HG03066 (cell line): ENCODE measurements at regions not wholly inside any gene's neighbourhood (a gene's known extent, or its start where the extent isn't known, plus 50 kb on each side); places are given as distances from the start of the nearest gene placed in this dataset.
A peak's percentile ranks its signal among the peaks of the same experiment; 100 is the strongest.
"Not testable (repeated sequence)": the region's sequence is repeated elsewhere in the genome, so short reads cannot be mapped to it uniquely, and the experiment has no call there.

Experiments
- ATAC-seq: cut with Tn5 transposase; IDR thresholded peaks from one replicate; pipeline ENCODE4 v1.9.1; 2021; ENCODE audit warnings: low read depth; ENCODE audit not compliant: unreplicated experiment

DNA sequence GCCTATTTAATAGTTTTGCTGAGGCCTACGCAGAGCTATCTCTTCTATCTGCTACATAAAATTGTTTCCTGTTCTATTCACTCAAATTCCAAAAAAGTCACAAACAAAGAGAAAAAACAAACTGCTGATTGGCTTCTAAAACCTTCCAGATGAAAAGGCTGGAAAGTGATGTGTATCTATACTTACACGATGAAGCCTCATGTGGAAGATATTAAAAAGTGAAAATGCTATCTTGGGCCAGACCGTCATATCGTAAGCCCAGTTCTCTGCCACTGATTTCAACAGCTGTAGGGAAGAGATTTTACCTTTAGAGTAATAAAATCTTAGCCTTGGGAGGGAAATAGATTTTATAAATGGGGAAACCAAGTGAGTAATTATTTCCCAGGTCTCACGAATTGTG, 394.8 kb downstream of the KIF20B start:
- ATAC-seq: no peak

DNA sequence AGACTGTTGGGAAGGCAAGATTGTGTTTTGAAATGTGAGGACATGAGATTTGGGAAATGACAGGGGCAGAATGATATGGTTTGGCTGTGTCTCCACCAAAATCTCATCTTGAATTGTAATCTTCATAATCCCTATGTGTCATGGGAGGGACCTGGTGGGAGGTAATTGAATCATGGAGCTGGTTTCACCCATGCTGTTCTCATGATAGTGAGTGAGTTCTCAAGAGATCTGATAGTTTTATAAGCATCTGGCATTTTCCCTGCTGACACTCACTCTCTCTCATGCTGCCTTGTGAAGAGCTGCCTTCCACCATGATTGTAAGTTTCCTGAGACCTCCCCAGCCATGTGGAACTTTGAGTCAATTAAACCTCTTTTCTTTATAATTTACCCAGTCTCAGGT, 406.2 kb downstream of the KIF20B start:
- ATAC-seq: not testable (repeated sequence)

DNA sequence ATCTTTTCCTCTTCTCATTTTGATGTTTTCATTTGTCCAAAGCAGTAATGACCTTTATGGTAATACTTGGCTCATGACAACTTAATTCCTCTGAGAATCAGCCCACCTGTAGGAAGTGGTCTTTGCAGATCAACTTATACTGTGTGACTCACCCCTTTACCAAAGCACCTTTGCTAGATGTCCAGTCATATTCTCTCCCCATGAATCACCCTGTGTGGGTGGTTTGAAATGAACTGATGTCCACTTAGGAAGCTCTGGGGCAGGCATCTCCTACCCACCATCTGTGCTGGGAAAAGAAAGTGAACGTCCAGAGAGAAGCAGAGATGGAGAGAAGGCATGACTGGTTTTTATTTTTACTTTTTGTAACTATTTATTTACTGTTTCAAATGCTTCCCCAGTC, 410.3 kb downstream of the KIF20B start:
- ATAC-seq: no peak

DNA sequence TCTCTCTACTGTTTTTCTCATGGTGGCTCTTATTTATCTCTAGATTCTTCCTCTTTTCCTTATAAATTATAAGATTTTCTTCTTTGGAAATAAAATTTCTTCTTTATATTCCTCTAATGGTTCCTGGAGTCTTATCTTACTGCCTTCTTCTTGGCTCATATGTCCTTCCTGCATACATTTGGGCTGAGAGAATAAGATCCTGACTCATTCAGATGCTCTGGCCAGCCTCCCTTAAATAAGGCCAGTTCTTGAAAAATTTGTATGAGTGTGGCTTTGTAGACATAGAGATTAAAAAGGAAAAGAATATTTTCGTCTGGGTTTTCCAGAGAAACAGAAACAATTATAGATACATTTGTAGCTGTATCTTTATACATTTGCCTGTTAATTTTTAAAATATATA, 411.3 kb downstream of the KIF20B start:
- no peak for ATAC-seq

DNA sequence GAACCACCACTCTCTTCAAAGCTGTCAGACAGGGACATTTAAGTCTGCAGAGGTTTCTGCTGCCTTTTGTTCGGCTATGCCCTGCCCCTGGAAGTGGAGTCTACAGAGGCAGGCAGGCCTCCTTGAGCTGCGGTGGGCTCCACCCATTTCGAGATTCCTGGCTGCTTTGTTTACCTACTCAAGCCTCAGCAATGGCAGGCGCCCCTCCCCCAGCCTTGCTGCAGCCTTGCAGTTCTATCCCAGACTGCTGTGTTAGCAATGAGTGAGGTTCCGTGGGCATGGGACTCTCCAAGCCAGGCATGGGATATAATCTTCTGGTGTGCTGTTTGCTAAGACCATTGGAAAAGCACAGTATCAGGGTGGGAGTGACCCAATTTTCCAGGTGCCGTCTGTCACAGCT, 417.2 kb downstream of the KIF20B start:
- not testable (repeated sequence) for ATAC-seq

DNA sequence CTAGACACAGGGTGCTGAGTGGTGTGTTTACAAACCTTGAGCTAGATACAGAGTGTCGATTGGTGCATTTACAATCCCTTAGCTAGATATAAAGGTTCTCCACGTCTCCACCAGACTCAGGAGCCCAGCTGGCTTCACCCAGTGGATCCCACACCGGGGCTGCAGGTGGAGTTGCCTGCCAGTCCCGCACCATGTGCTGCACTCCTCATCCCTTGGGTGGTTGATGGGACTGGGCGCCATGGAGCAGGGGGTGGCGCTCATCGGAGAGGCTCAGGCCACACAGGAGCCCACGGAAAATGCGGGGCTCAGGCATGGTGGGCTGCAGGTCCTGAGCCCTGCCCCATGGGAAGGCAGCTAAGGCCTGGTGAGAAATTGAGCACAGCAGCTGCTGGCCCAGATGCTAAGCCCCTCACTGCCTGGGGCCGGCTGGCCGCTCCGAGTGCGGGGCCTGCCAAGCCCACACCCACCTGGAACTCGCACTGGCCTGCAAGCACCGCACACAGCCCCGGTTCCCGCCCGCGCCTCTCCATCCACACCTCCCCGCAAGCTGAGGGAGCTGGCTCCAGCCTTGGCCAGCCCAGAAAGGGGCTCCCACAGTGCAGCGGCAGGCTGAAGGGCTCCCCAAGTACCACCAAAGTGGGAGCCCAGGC, 418.4 kb downstream of the KIF20B start:
- not testable (repeated sequence) for ATAC-seq

DNA sequence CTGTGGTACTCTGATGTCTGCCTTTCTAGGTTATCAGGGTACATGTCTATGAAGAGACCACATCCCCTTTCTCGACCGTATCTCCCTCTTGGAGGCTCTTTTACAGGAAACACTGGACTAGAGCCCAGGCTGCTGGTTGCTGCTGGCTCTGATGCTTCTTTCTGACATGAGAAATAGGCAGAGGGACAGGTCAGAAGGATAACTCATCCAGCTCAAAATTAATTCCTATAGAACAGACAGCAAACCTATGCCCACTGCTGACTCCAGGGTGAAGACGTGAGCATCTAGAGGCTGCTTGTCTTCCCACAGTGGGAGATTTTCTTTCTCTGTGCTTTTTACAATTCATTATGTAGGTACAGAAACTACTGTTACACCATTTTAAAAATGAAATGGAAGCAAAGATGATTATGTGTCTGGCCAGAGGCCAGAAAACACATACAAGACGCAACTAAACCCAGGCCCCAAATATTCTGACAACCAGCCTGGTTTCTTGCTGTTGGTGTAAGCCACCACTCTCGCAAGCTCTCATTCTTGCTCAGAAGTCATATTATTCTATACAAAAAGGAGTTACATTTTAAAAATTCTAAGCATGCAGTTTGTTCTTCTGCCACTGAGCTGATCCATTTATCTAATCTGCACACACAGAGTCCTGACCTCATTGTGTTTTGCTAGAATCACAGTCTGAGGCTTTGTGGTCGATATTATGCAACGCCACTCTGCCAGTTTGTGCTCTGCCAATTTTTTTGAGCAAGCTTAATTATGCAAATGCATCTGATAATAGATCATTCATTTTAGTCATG, 424.3 kb downstream of the KIF20B start:
- ATAC-seq: no peak

DNA sequence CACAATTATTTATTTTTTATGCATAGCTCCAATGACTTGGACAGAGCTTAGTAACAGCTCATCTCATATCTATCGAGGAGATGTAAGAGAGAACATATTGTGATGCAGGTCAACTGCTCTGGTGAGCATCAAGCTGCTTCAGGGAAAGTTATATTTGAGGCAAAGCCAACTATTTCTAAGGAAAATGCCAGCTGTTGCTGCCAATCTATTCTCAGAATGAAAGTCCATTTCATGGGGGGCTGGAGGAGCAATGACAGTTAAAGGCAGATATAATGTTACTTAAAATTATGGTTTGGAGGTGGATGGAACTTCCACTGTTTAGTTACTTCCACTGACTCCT, 424.8 kb downstream of the KIF20B start:
- no peak for ATAC-seq

DNA sequence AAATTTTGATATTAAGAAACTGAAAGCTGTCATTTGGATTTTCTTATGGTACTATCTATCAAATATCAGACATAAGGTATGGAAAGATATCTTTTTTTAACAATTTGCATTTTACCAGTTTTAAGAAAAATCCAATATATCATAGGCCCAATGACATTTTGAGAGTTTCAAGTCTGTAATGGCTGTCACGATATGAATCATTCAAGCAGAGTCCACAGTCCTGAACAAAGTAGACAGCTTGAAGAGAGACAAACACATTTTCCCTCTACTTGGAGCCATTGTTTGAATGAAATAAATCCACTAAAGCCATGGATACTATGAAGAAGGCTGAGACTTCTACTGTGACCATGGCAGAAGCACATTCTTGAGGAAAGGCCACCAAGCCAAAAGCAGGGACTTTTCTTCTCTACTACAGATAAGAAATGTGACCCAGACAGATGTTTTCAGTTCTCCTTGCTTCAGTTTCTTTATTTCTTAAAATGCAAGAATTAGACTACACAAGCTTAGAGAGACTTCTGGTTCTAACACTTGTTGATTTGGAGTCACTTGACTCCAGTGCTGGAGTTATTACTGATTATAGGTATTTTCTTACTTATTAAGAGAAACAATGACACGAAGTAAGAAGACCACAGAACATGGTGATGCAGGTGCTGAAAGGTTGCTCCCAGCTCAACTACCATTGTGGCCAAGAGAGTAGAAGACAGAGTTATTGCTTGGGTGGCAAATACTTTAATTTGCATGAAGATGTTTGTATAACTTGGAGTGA, 429.1 kb downstream of the KIF20B start:
- peak; percentile 58 for ATAC-seq

DNA sequence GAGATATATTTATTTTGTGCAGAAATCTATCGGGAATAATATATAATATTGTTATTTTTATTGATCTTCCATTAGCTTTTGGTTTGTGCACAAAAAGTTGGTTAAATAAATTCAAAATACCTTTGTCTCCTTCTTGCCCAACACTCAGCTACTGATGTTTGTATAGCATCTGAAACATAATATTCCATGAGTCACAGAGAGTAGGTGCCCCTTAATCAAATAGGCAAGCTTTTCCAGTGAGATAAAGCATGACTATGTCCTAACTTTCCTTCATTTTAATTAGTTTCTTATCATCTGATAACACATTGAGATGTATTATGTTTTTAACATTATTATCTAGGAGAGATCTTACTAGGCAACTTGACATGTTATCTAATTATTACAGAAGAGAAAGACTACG, 432.2 kb downstream of the KIF20B start:
- ATAC-seq: no peak

DNA sequence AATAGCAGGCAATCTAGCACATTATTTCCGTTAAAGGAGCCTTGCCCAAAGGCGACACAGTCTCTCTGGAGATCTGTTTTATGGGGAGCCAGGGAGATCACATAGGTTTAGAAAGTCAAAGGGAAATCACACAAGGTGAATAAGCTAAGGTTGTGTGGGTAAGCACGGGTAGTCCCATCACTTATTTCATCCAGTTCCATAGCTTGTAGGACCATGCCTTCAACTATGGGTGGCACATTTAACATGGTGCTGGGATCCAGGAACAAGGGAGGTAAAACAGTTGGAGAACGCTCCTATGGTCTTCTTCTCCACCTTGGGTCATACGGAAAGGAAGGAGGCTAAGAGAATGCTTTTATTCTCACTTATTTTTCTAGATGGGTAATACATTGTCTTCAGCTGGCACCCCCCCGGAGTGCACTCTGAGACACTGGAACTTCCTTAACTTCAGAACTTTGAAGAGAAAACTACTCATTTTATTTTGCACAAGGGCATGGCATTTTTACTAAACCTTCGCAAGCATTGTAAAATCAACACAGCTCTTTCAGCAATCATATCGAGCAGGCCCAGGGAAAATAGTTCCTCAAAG, 435.4 kb downstream of the KIF20B start:
- no peak for ATAC-seq

DNA sequence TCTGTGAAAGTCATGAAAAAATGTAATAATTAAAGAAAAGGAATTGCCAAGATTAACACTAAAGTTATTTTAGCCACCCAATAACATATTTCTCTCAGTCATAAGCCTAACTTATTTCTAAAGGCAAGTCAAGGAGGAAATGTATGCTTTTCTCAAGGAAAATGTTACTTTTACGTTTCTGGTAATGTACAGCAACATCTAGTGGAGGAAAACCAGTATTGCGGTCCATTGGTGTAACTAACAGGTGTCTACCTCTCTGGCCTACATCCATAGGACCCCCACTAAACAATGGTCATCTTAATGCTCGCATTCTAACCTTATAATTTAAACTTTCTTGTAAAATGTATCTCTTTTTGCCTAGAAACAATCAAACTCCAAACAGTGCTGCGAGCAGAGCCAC, 437.5 kb downstream of the KIF20B start:
- no peak for ATAC-seq

DNA sequence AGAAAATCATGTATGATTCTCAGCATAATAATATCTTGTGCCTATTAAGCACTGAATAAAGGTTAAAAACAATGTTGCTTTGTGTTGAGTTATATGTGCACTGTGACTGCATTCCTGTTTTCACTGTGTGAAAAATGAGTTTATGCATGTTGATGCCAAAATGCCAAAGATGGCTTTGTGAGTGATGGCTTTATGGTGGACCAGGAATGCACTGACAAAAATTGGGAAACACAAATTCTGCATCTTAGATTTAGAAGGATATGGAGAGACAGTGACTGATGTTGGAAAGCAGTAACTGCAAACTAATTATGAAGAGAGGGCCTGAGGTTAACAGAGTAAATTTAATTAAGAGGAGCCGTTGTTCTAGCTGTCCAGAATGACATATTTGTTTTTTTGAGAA, 440.4 kb downstream of the KIF20B start:
- ATAC-seq: no peak

DNA sequence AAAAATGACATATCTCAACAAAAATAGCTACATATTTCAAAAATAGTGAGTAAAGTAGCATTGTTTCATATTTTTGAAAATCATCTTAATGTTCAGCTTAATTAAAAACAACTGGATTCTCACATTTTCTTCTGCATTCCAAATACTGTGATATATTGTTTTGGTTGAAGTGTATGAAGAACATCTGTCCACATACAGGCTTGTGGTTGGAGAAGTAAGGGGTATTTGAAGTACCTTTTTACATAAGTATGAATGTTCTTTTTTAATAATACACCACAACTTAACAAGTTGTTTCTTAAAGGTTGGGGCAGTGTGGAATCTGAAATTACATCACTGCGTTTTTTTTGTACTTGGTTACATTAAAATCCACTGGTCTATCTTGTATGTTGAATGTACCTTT, 442.5 kb downstream of the KIF20B start:
- ATAC-seq: no peak

DNA sequence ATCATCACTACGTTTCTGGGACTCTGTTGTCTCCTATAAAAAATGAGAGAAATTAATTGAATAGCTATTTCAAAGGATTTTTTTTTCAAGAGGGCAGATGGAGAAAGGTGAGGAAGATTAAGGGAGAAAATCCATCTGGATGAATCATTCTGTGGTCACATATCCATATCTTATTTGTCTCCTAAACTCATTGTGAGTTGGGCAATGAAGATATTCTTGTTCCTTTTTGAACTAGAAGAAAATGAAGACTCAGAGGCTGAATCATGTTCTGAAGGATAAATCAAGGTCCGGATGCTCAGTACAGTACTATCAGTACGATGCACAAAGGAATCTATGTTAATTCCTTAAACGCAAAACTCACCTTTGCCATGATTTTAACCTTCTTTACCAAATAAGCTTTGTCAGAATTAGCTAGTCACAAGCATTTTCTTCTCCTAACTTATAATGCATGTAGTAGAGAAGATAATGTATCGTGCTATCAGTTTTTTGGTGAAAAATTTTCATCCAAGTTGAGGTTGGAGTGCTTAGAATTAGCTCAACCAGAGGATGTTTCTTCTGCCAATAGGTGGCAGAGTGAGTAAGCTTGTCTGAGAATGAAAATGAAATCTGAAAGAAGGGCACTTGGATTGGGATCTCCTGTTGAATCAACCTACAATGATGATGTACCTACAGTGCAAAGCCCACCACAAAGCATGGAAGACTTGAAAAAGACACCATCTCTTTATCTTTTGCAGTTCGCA, 446.9 kb downstream of the KIF20B start:
- no peak for ATAC-seq

DNA sequence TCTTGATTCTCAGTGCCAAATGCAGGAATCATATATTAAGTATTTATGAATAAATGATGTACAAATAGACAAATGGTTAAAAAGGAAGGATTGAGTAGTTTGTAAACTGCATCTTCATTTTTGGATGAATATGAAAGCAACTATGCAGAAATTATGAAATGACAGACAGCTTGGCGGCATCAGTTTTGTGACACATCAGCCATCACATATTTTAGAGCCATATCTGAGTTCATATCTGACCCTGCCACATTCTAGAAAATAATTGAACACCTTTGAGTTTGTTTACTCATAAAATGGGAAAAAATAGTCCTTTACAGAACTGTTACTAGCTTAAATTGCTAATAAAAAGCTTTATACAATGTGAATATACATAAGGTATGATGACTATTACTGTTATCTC, 448.2 kb downstream of the KIF20B start:
- no peak for ATAC-seq

DNA sequence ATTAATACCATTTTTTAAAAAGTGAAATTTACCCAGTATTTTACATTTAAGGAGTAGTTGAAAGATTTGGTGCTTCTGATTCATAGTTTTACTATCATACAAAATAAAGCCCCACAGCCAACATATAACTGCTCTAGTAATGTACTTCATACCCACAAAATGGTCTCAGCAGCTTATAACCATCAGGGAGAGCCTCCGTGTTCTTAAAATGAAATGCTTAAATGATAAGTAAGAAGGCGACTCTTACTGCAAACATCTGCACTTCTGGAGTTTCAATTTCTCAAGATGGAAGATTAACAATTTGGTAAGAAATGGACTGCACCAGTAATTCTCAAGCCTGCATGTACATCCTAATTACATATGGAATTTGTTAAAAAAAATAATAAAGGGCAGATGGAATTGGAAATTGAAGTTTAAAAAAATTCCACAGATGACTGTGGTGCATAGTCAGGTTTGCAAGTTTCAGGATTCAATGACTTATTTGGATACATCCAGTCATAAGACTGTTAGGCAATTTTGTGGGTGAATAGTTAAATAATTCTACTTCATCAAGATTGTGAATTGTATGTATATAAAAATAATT, 461.0 kb downstream of the KIF20B start:
- ATAC-seq: no peak

DNA sequence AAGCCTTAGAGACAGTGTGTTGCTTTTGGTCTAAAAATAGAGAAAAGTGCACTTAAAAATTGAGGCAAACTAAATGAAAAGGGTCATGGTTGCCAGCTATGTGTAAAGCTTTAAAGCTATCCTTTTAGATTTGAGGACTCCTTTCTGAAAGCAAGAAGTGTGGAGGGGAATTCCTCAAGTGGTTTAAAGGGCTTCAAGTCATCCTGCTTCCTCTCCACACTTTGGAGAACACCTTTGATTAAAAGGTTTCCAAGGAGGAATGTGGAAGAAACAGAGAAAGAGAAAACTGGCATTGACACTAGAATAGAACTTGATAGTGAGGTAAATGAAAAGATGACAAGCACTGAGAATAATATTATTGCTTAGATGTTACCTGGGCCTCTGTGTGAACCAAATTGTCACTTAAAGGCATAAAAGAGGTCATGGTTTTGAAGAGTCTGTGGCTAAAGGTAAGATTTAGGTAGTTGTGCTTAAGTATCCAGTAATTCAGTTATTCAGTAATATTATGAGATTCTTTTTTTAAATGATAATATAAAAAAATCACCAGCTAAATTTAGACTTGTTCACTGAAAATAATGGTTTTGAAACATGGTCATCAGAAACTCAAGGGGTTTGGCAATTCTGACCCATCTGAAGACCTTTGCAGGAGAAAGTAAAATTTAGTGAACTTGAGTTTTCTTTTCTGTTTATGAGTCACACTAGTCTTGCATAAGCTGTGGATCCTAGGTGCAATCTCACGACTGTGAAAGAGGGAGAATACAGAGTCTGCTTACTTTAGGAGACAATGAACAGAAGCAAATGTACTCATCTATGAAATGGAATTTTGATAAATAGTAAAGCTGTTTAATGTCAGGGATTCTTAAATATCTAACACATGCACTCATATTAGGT, 466.0 kb downstream of the KIF20B start:
- ATAC-seq: peak; percentile 83

DNA sequence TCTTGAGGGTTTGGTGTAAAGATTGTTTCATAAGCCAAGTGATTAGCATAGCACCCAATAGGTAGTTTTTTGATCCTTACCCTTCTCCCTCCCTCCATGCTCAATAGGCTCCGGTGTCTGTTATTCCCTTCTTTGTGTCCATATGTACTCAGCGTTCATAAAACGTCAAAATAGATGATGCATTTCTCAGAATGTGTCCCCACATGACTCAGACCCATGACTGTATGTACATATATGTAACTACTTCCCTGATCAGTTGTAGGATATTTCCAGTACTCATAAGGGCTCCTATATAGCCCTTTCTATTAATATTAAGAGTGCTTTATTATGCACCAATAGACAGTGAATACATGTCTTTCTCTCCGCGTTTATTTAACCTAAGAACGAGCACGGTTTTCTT, 466.9 kb downstream of the KIF20B start:
- no peak for ATAC-seq
